Central memory CD4-positive, alpha-beta T cell (primary cell): ENCODE measurements at regions not wholly inside any gene's neighbourhood (a gene's known extent, or its start where the extent isn't known, plus 50 kb on each side); places are given as distances from the start of the nearest gene placed in this dataset.

ENCODE experiments used
- DNase-seq: peaks from one replicate; pipeline ENCODE4 v3.0.0; 2022

DNA sequence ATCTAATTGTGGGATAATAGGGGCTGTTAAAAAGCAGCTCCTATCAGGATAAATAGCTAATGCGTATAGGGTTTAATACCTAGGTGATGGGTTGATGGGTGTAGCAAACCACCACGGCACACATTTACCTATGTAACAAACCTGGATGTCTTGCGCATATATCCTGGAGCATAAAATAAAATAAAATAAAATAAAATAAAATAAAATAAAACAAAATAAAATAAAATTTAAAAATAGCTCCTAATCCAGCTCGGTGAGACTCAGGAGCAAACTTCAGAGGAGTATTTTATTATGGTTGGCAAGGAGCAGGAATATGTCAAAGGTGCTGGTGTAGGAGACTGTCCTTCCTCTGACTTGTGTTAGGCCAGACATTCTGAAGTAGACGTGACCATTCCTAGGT, 721.0 kb downstream of the BCL11B start:
- no peak for DNase-seq

DNA sequence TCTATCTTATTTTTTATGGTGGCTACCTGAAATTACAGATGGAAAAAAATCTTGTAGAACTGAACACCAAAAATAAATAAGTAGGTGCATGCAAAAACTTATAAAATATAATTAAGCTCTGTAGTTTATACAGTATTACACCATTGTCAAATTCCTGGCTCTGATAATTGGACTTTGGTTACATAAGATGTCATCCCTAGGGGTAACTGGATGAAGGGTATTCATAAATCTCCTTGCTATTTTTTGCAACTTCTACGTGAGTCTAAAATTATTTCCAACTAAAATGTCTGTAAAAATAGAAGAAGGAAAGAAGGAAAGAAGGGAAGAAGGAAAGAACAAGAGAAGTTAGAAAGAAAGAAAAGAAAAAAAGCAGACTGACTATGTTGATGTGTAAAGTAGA, 716.6 kb downstream of the BCL11B start:
- DNase-seq, result no peak

DNA sequence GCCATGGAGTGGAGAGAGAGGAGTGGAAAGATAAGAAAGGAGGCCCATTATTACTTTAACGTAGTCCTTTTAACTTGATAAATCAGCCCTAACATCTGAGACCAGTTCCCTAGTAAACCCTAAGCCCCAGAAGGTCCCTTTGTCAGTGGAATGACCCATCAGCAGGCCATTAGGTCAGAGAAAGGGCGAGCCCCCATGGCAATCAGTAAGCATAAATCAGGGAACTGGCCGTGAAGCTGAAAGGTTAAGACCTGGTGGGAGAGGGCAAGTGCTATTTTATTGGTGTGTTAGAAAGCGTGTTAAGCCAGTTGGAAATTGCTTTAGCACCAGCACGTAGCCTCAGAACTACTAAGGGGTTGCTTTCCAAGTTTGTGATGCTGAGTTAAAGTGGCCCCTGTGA, 708.0 kb downstream of the BCL11B start:
- no peak for DNase-seq

DNA sequence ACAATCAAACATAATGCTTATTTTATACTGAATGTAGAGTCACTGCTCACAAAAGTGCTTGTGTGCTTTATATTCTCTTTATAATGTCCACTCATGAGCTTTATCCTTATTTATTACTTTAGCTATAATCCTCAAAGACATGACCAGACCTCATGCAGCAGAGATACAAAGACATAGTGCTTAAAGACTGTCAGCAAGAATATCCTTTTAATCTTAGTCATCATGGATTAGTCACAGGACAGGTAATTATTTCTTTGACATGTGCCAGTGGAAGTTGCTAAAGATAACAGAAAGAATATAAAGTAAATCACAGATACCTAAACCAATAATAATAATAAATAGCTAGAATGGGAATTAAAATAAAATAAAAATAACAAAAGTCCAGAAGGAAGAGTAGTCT, 707.5 kb downstream of the BCL11B start:
- no peak for DNase-seq

DNA sequence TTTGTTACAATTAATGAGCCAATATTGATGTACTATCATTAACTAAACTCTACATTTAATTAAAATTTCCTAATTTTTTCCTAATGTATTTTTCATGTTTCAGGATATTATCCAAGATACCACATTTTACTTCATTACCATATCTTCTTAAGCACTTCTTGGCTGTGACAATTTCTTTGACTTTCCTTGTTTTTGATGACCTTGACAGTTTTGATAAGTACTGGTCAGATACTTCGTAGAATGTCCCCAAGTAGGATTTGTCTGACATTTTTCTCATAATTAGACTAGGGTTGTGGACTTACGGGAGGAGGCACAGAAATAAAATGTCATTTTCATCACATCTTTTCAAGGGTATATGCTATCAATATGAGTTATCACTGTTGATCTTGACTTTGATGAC, 700.9 kb downstream of the BCL11B start:
- DNase-seq, result no peak

DNA sequence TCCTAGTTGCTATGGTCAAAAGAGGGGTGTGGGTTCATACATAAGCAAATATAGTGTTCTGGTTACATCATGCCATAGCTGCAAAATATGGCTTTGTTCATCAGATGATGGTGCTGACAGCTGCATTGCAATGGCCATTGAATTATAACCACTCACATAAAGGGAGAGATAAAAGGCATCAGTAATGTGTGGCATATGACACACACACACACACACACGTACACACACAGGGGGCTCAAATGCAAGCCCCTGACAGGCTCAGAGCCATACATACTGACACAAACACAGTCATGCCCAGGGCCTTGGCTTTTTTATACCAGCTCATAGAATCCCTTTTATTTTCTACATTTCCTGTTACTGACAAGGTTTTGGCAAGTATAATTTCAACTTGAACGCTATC, 698.9 kb downstream of the BCL11B start:
- no peak for DNase-seq

DNA sequence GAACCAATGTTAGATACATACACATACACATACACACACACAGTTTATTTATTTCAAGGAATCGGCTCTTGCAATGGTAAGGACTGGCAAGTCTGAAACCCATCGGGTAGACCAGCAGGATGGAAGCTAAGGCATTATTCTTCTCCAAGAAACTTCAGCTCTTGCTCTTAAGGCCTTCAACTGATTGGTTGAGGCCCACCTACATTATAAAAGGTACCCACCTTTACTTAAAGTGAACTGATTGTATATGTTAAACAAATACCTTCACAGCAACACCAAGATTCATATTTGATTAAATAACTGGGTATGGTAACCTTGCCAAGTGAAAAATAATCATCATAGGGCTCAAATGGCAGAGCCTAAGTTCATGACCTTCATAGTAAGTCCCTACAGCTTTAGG, 695.5 kb downstream of the BCL11B start:
- DNase-seq, result no peak

DNA sequence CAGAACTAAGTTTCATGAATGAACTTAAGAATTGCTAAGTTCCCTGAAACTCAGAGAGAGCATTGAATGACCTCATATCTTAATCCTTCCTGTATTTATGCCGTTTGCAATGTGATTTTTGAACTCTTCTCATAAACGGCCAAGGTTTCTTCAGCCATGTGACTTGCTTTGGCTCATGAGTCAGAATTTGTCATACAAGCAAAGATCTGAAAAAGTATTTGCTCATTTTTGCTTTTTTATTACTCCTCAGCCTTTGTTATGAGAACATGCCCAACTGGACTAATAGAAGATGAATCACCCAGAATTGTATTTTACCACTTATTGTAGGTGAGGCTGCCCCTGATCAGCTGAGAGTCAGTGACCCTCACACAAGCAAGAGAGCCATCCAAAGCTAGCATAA, 693.8 kb downstream of the BCL11B start:
- DNase-seq, result no peak

DNA sequence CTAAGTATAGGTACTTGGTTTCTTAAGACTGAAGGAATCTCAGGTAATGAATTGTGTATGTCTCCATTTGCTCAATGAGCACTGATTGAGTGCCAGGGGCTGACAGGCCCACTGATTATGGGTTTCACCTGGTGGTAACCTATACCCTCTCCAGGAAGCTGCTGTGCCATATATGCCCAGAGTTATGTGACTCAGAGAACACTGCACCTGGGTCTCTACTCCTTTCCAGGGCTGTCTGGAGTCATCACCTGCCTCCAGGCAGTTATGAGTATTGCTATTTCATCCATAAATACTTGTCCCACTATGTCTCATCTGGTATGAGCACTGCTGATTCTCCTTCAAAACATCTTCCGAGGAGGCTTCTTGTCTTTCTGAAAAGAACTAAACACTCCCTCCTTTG, 692.9 kb downstream of the BCL11B start:
- DNase-seq, result no peak

DNA sequence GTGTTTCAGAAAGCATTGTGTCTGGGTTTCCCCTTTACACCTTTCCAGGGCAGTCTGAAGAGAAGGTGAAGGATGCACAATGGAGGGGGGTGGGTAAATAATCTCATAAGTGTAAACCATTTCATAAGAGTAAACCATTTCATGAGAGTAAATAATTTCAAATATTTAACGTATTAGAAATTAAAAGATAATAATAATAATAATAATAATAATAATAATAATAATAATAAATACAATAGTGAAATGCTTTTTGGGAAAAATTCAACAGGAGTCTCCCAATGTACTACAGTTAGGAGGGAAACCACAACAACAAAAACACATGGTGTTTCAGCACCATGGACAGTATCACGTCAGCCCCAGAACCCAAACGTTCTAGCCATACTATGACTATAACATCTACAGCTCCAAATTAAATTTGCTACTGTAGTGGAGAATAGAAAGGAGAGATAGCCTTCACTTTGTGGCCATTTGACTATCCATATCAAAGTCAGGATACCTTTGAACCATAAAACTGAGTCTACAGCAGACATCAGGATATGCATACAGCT, 691.8 kb downstream of the BCL11B start:
- peak; percentile 4 for DNase-seq

DNA sequence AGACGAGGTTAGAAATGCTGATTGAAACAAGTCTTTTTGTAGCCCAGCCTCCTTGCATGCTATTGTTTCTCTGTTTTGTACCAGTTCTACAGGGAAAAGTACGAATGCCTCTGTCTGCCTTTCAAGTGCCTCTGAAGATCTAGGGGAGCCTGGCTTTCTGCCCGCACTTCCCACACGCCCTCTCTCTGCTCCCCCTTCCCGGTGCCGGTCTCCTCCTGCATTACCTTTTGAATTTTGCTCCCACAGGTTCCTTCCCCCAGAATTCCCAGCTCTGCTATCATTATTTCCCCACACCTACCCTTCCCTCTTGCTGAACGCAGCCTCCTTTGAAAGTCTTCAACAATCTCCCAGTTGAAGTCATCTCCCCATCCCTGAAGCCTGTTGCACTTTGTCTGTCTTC, 689.7 kb downstream of the BCL11B start:
- no peak for DNase-seq

DNA sequence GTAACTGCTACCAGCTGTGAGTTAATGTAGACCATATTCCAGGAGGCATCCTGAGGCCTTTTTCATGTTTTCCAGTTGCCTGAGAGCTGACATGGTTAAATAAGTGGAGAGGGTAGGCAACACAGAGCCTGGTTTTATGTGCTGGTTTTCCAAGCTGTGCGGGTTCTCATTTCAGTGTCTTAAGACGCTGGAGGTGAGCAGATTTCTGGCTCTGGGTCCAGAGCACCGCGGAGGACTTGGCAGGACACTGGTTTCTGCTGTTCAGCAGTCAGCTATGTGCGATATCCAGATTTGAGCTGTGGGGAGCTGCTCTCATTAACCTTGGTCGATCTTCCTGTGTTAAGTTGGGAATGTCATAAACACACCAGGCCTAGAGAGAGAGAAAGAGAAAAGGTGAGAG, 680.8 kb downstream of the BCL11B start:
- no peak for DNase-seq

DNA sequence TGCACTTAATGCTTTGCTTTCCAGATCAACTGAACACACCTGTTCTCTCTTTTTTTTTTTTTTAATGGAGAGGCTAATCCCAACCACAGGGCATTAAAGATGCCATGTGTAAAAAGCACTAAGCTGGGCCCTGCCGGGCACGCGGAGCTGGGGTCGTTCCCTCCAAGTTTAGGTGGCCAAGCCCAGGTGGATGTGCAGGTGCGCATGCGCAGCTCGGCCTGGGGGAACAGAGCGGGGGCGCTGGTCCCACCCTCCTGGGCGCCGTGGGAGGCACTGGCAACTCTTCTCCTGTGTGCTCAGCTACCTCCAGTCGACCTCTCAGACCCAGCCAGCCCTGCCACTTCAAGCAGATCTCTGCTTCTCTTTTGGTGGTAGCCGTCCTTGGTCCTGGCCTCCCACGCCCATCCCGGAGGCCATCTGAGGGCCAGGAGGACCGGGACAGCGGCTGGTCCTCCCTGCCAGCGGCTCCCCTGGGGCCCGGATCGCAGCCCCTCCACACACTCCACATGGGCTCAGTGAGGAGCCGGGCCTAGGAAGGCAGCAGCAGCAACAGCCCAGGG, 679.3 kb downstream of the BCL11B start:
- no peak for DNase-seq

DNA sequence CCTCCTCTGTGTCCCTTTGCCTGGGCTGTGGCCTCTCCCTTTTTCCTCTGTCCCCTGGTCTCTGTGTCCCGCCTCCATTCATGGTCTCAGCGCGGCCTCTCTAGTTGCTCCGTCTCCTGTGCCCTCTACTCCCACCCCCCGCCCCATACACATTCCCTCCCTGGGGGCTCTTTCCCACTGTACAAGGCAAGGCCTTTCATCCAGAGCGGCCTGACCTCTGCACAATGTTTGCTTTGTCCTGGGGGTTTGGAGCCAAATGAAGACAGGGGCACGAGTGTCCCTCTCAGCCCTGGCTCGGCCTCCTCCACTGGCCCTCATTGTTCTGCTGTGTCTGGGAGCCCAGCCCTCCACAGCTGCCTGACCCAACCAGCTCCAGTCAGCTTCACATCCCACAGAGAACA, 678.6 kb downstream of the BCL11B start:
- DNase-seq, result no peak

DNA sequence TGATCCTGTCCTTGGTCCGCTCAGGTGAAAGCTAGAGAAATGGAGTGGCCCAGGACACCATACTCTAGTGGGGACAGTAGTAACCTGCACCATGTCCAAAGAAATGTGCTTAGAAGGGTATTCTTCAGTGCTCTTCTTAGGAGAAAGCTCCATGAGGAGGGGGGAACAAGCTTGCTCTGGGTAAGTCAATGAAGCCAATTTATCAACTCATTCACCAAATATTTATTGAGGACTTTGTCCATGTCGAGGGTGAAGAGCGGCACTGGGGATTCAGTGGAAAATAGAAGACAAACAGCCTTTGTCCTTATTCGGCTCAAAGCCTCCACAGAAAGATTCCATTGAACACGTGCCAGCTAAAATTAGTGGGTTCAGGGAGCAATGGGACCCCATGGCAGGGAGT, 677.8 kb downstream of the BCL11B start:
- no peak for DNase-seq

DNA sequence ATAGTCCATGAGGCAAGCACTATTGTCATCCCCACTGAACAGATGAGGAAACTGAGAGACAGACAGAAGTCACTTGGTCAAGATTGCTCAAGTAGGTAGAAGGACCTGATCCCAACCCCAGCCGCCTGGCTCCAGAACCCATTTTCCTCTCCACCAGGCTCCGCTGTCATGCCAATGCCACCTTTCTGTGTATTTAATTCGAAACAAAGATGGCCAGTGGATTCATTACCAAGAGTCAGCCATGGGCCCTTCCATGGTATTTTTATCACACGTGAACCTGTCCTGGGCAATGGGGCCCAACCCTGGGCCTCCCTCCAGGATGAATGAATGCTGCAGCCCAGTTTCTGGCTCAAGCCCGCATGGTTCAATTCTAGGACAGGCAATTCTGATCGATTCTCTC, 673.4 kb downstream of the BCL11B start:
- no peak for DNase-seq

DNA sequence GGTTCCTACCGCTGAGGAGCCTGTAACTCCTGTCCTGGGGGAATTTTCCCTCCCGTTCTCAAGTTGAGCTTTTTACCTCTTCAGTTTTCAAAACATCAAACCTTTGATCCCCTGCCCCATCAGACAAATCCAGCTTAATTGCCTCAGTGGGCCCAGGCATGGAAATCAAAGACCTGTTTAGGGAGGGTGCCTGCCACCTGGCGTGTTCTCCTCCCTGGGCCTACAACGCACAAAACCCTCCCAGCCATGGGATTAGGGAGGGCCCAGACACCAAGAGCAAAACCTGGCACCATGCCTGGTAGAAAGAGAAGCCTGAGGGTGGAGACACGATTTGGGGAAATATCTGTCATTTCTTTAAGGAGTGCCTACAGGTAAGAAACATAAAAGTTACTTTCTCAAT, 672.9 kb downstream of the BCL11B start:
- no peak for DNase-seq

DNA sequence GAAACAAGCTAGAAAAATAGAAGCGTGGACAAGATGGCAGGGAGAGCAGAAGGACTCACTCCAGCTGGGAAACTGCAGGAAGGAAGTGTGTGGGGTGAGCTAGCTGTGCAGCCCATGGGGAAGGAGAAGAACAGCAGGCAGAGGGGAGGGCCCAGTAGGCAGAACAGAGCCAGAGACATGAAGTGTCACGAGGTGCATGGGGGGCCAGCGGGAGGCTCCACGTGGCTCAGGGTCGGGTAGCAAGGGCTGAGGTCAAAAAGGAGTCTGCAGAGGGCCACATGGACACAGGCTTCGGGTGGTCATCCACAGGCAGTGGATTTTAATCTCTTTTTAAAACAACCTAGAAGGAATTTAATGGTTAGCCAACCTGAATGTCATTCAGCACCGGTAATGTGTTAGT, 669.0 kb downstream of the BCL11B start:
- no peak for DNase-seq

DNA sequence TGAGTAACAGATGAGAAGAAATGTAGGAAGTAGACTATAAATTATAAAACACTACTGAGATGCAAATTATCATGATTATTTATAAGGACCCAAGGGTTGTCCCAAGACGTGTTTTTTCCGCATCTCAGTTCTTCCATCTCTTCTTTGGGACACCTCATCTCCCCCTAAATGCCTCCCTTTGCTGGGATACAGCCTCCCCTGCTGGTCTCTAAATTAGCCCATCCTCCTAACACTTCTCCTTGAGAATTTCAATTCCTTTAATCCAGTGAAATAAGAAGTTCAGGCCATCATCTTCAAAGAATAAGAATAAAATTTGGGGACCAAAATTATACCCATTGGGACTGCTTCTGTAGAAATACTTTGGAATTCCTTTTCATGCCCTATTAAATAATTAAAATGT, 667.0 kb downstream of the BCL11B start:
- no peak for DNase-seq

DNA sequence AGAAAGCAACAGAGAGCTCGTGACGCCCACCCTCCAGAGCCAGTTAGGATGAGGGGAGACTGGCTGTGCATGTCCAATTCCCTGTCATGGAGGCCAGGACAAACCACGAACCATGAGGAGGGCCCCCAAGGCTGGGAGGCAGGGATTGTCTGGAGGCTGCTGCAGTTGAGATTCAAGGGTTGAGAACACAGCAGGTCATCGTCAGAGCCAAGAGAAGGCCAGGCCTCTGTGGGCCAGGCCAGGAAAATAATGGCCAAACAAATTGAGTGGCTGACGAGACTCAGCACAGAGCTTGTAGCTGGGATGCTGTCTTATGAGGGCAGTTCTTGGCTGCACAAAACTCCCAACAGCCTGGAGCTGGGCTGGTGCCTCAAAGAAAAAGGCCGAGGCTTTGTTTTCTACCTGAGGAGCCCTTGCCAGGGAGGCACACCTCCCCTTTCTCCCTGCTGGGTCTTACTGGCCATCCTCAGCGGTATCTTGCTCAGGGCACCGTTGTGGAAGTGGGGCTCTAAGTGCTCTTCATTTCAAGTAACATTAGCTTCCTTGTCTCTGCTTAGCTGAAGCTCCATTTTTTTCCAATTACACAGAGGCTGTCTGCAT, 665.9 kb downstream of the BCL11B start:
- no peak for DNase-seq

DNA sequence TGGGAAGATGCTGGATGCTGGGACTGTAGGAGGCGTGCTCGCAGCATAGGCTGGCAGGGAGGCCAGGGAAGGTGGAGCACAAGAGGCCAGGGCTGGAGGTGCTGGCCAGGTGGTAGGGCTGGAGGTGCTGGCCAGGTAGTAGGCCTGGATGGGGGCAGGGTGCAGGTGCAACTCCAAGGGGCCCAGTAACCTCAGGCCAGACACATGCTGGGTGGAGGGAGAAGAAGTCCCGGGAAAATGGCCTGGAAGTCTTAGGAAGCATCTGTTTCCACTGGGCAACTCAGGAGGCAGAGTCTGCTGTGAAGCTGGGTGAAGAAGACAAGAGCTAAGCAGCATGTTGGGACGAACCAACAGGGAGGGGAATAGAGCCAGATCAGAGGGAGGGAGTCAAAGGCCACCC, 665.2 kb downstream of the BCL11B start:
- DNase-seq, result no peak

DNA sequence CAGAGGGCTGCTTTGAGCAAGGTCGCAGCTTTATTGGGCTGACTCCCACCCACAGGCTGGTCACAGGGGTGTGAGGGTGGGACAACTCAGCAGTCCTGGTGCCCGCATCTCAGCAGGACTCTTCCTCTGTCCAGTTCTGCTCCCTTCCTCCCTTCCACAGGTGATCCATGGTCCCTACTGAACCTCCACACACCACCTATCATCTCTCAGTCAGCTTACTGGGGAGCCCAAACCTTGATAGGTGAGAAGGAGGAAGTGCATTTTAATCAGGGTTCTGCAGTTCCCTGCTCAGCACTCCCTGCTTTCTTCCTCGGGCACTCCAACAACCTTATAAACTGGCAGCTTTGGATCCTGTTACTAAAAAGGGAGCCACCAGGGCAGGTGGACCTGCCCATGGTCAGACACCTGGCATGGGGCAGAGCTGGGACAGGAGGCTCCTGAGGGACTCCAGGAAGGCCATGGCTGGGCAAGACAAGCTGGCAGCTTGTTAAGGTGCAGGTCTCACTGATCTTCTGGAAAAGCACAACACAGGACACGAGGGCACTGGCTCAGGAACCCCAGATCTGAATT, 664.6 kb downstream of the BCL11B start:
- no peak for DNase-seq

DNA sequence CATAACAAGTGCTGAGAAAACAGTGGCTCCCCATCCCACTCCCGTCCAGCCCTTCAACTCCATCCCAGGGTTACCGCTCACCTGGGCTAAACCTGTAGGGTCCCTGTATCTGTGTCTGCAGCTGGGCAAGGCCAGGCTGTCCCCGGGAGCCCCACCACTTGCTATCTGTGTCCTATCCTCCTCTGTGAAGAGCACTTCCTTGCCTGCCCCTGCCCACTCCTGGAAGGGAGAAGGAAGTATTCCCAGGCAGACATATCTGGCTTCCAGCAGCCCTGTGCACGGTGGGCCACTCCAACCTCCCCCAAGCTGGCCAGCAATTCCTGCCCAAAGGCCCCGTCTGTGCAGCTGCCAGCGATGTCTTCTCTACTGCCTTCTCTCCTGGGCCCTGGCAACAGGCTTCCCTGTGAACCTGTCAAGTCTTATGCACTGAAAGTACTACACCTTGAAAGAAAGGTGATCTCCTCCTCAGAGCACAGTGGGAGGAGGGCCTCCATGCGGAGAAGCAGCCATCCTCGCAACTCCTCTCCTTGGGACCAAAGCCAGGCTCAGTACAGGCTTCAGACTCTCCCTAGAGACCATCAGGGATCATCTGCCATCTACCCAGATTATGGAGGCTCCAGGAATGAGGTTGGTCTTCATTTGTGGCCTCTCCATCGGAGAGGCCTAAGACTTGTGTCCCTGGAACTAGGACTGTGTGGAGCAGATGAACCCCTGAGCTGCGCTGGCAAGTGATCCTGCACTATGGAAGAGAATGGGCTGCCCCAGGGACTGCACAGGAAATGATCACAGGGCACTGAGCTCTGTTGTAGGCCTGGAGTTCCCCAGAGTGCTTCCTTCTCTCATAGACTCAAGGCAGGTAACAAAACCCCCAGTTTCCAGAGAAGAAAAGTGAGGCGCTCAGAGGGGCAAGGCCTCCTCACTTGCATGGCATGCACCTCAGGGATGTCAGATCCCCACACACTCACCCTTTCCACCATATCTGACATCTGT, 663.6 kb downstream of the BCL11B start:
- no peak for DNase-seq
